Memory B cell (primary cell): ENCODE measurements at regions not wholly inside any gene's neighbourhood (a gene's known extent, or its start where the extent isn't known, plus 50 kb on each side); places are given as distances from the start of the nearest gene placed in this dataset.

Experiments used
- ATAC-seq: fragments of 150-1000 bp; cut with Tn5 transposase; 2 replicates; pipeline ENCODE4 v1.10.0; 2021; ENCODE audit warnings: low read depth, mild to moderate bottlenecking, moderate library complexity
- DNase-seq, 2 donors: peaks; one replicate each; pipeline ENCODE4 v3.0.0; 2022; ENCODE audit warnings: low spot score in 2 of 2
- H3K27ac Mint-ChIP-seq: one replicate; pipeline ENCODE4 v1.8.0; 2022; ENCODE audit warnings: mild to moderate bottlenecking, moderate library complexity, mixed read lengths
- H3K27me3 Mint-ChIP-seq: one replicate; pipeline ENCODE4 v1.8.0; 2022; ENCODE audit warnings: mixed read lengths
- H3K36me3 Mint-ChIP-seq: one replicate; pipeline ENCODE4 v1.8.0; 2022; ENCODE audit warnings: mild to moderate bottlenecking, mixed read lengths
- H3K4me1 Mint-ChIP-seq: one replicate; pipeline ENCODE4 v1.8.0; 2022; ENCODE audit warnings: mixed read lengths
- H3K4me3 Mint-ChIP-seq: one replicate; pipeline ENCODE4 v1.8.0; 2022; ENCODE audit warnings: mild to moderate bottlenecking, moderate library complexity, mixed read lengths
- H3K9me3 Mint-ChIP-seq: one replicate; pipeline ENCODE4 v1.8.0; 2022; ENCODE audit warnings: mixed read lengths

GRCh38 chr6:144335311-144335861 is 50.3 kb downstream of the UTRN start:
- Mint-ChIP-seq H3K4me1 (peaks cover 64% of the 10 kb centered on the region), H3K27ac (peak overlapping the region; percentile 95), H3K4me3 (peak overlapping the region; percentile 80), H3K9me3 (no peaks in the 10 kb centered on the region), H3K36me3 (no peaks in the 10 kb centered on the region), H3K27me3 (no peaks in the 10 kb centered on the region)
- DNase-seq = no peak
- peak; percentile 5 for ATAC-seq

- Mint-ChIP-seq H3K4me3 (peak overlapping the region; percentile 80), H3K27ac (peak overlapping the region; percentile 95), H3K9me3 (no peaks in the 10 kb centered on the region), H3K36me3 (no peaks in the 10 kb centered on the region), H3K27me3 (no peaks in the 10 kb centered on the region), H3K4me1 (peaks cover 62% of the 10 kb centered on the region)
- DNase-seq (peak; percentile 48 to 58), ATAC-seq (peak; percentile 80)
Measured at GRCh38 chr6:144335914-144336313, 50.8 kb downstream of the UTRN start.

DNA sequence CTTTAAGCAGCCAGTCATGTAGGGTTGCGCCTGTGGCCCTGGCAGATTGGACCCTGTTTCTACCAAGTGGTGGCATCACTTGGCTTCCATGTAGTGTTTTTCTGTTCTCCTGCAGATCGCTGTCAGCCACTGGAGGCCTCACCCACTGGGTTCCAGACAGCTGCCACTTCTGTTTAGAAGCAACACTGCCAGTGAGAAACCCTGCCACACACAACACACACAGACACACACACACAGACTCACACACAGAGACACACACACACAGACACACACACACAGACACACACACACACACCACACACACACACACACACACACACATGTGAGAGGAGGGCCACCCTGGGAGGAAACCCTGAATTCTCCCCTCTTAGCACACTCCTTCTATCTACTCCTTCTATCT is 51.8 kb downstream of the UTRN start:
- Mint-ChIP-seq H3K27me3 (no peaks in the 10 kb centered on the region), H3K4me3 (no peak overlapping the region), H3K36me3 (no peaks in the 10 kb centered on the region), H3K27ac (peak overlapping the region; percentile 95), H3K4me1 (peaks cover 63% of the 10 kb centered on the region), H3K9me3 (no peaks in the 10 kb centered on the region)
- ATAC-seq (no peak), DNase-seq (no peak)

DNA sequence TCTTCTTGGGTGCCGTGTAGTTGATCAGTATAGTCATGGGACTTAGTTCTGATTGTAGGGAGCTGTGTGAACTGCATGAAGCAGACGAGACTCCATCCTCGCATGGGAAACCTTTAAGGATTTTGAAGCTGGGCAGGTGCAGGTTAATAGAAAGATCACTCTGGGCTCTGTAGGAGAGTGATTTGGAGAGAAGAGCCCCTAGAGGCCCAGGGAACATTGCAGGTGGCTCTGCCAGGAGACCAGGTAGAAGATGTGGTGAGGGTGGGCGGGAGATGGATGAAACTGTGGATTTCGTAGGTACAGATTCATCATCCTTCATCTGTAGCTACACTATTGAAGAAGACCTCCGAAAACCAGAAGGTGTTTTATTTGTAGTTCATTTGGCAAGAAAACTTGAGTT is 53.3 kb downstream of the UTRN start:
- H3K27ac Mint-ChIP-seq = peak overlapping the region; percentile 83
- no peak for DNase-seq
- H3K36me3 Mint-ChIP-seq = no peaks in the 10 kb centered on the region
- no peaks in the 10 kb centered on the region for H3K27me3 Mint-ChIP-seq
- H3K9me3 Mint-ChIP-seq = no peaks in the 10 kb centered on the region
- H3K4me1 Mint-ChIP-seq = peaks cover 70% of the 10 kb centered on the region
- no peak for ATAC-seq
- H3K4me3 Mint-ChIP-seq = no peak overlapping the region

DNA sequence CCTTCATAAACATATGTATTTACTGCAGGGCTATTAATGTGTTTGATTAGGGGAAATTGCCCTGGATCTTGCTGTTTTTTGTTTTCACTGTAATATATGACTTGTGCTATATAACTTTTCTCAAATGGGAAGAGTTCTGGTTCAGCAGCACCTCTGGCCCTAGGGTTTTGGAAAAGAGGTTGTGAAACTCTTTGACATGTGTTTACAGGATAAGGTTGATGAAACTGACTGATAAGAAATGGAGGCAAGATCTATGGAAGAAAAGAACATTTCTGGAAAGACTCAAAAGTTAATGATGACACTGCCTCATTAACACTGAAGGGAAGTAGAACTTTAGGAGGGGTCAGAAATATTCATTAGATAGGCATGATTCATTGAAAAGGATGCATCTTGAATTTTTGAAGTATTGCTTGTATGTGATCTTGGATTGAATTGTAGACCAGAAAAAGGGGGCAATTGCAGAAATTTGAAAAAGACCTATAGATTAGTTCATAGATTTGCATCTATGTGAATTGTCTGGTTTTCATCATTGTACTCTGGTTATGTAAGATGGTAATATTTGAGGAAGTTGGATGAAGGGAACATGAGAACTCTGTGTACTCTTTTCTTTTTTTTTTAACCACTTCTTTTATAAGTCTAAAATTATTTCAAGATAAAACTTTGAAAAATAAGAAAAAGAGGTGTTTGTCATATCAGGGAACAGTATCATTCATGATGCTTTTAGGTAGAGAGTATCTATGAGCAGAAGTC is 54.0 kb downstream of the UTRN start:
- Mint-ChIP-seq H3K4me1 (peaks cover 71% of the 10 kb centered on the region), H3K9me3 (no peaks in the 10 kb centered on the region), H3K27ac (peak overlapping the region; percentile 83), H3K27me3 (no peaks in the 10 kb centered on the region), H3K36me3 (no peaks in the 10 kb centered on the region), H3K4me3 (peak overlapping the region; percentile 35)
- no peak for ATAC-seq
- DNase-seq = no peak

GRCh38 chr6:144339859-144340452 is 54.8 kb downstream of the UTRN start:
- Mint-ChIP-seq H3K36me3 (no peaks in the 10 kb centered on the region), H3K4me3 (no peak overlapping the region), H3K9me3 (no peaks in the 10 kb centered on the region), H3K4me1 (peaks cover 72% of the 10 kb centered on the region), H3K27me3 (no peaks in the 10 kb centered on the region), H3K27ac (no peak overlapping the region)
- no peak for DNase-seq
- ATAC-seq = no peak

- DNase-seq (no peak), ATAC-seq (no peak)
- H3K4me1 Mint-ChIP-seq = peaks cover 73% of the 10 kb centered on the region
- no peak overlapping the region for H3K4me3 Mint-ChIP-seq
- no peaks in the 10 kb centered on the region for H3K36me3 Mint-ChIP-seq
- no peaks in the 10 kb centered on the region for H3K27me3 Mint-ChIP-seq
- H3K27ac Mint-ChIP-seq = peak overlapping the region; percentile 93
- no peaks in the 10 kb centered on the region for H3K9me3 Mint-ChIP-seq
Measured at GRCh38 chr6:144340541-144341371, 55.6 kb downstream of the UTRN start.

DNA sequence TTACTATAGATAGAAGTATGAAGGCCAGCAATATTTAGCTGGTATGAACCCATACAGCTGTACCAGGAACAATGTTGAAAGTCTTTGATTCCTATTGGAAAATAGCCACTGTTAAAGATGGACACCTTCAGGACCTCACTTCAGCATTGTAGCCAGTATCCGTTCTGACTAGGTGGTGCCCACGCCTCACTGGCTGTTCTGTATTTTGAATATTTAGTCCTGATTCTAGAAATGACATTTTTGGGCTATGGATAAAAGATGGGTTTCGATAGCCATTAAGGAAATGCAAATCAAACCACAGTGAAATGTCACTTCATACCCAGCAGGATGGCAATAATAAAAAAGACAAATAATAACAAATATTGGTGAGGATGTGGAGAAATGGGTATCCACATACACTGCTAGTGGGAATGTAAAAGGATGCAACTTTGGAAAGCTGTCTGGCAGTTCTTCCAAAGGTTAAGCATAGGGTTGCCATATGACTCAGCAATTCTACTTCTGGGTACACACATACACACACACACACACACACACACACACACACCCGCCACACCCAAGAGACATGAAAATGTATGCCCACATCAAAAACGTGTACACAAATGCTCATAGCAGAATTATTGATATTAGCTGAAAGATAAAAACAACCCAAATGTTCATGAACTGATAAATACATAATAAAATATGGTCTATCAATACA is 56.8 kb downstream of the UTRN start:
- Mint-ChIP-seq H3K9me3 (no peaks in the 10 kb centered on the region), H3K36me3 (peaks cover 2% of the 10 kb centered on the region), H3K4me1 (peaks cover 67% of the 10 kb centered on the region), H3K4me3 (no peak overlapping the region), H3K27ac (peak overlapping the region; percentile 93), H3K27me3 (no peaks in the 10 kb centered on the region)
- DNase-seq (no peak), ATAC-seq (no peak)

GRCh38 chr6:144343701-144344428 is 58.7 kb downstream of the UTRN start:
- peaks cover 11% of the 10 kb centered on the region for H3K36me3 Mint-ChIP-seq
- H3K27me3 Mint-ChIP-seq = no peaks in the 10 kb centered on the region
- H3K27ac Mint-ChIP-seq = peak overlapping the region; percentile 93
- H3K4me1 Mint-ChIP-seq = peaks cover 70% of the 10 kb centered on the region
- peak overlapping the region; percentile 92 for H3K4me3 Mint-ChIP-seq
- ATAC-seq (peak; percentile 86), DNase-seq (peak in 1 of 2 donors; percentile 41)
- peaks cover 2% of the 10 kb centered on the region for H3K9me3 Mint-ChIP-seq

- Mint-ChIP-seq H3K36me3 (peaks cover 11% of the 10 kb centered on the region), H3K4me1 (peaks cover 67% of the 10 kb centered on the region), H3K4me3 (peak overlapping the region; percentile 92), H3K27ac (peak overlapping the region; percentile 93), H3K9me3 (peaks cover 2% of the 10 kb centered on the region), H3K27me3 (no peaks in the 10 kb centered on the region)
- no peak for DNase-seq
- ATAC-seq = peak; percentile 18
Measured at GRCh38 chr6:144344646-144345045, 59.5 kb downstream of the UTRN start.

DNA sequence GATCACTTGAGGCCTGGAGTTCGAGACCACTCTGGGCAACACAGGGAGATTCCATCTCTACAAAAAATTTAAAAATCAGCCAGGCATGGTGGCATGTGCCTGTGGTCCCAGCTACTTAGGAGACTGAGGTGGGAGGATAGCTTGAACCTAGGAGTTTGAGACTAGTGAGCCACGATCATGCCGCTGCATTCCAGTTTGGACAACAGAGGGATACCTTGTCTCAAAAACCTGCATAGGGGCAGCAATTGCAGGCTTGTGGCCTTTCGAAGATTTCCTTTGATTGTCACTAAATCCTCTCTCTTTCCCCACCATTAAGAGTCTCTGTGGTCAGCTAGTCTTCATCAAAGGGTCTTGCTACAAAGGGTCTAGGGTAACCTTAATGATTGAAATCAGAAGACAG is 60.3 kb downstream of the UTRN start:
- peaks cover 11% of the 10 kb centered on the region for H3K36me3 Mint-ChIP-seq
- H3K27me3 Mint-ChIP-seq = no peaks in the 10 kb centered on the region
- DNase-seq (no peak), ATAC-seq (no peak)
- peak overlapping the region; percentile 93 for H3K27ac Mint-ChIP-seq
- peaks cover 2% of the 10 kb centered on the region for H3K9me3 Mint-ChIP-seq
- H3K4me3 Mint-ChIP-seq = peak overlapping the region; percentile 92
- peaks cover 67% of the 10 kb centered on the region for H3K4me1 Mint-ChIP-seq

GRCh38 chr6:144346719-144347447 is 61.7 kb downstream of the UTRN start:
- ATAC-seq (no peak), DNase-seq (no peak)
- Mint-ChIP-seq H3K36me3 (peaks cover 12% of the 10 kb centered on the region), H3K9me3 (peaks cover 2% of the 10 kb centered on the region), H3K4me3 (peak overlapping the region; percentile 67), H3K27me3 (no peaks in the 10 kb centered on the region), H3K27ac (peak overlapping the region; percentile 85), H3K4me1 (peaks cover 68% of the 10 kb centered on the region)

DNA sequence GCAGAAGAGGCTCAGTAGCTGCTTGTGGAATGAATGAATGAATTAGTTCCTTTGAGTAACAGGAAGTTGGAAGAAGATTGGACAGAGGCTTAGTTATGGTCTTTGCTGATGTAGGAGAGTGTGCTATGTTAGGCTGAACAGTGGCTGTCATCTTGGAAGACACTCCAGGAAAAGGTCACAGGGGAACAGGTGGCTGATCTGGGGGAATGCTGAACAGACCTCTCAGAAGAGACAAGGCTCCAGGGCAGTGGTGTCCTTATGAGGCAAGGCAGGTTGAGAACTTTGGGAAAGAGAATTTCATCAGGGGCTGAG is 62.3 kb downstream of the UTRN start:
- Mint-ChIP-seq H3K4me3 (peak overlapping the region; percentile 67), H3K4me1 (peaks cover 67% of the 10 kb centered on the region), H3K27ac (peak overlapping the region; percentile 85), H3K36me3 (peaks cover 12% of the 10 kb centered on the region), H3K9me3 (peaks cover 2% of the 10 kb centered on the region), H3K27me3 (no peaks in the 10 kb centered on the region)
- DNase-seq (no peak), ATAC-seq (no peak)
